Cardiac muscle cell (in vitro differentiated cells and primary cell): ENCODE measurements at regions not wholly inside any gene's neighbourhood (a gene's known extent, or its start where the extent isn't known, plus 50 kb on each side); places are given as distances from the start of the nearest gene placed in this dataset.
A peak's percentile ranks its signal among the peaks of the same experiment; 100 is the strongest.

Experiments used
- DNase-seq, 2 donors: peaks; one replicate each; pipeline versions ENCODE4 v3.0.0 to v3.0.0-alpha.2; 2010 to 2017; ENCODE audit warnings: low read depth in 1 of 2, low spot score in 1 of 2
- H3K27ac ChIP-seq: fragments of 200-600 bp; sonication (generic); 2 replicates; pipeline ENCODE4 v1.5.1; 2016
- H3K27me3 ChIP-seq: fragments of 200-600 bp; sonication (generic); 2 replicates; pipeline ENCODE4 v1.6.0; 2016; ENCODE audit warnings: control low read depth
- H3K36me3 ChIP-seq: fragments of 200-600 bp; sonication (generic); 2 replicates; pipeline ENCODE4 v1.5.1; 2016; ENCODE audit warnings: control low read depth
- H3K4me1 ChIP-seq: fragments of 200-600 bp; sonication (generic); 2 replicates; pipeline ENCODE4 v1.8.1; 2017; ENCODE audit warnings: low read depth, mild to moderate bottlenecking, mixed run types
- H3K4me3 ChIP-seq: fragments of 200-600 bp; sonication (generic); 2 replicates; pipeline ENCODE4 v1.5.1; 2016; ENCODE audit warnings: mild to moderate bottlenecking
- H3K9me3 ChIP-seq: fragments of 200-600 bp; sonication (generic); 2 replicates; pipeline ENCODE4 v1.5.1; 2017; ENCODE audit warnings: low read depth, mild to moderate bottlenecking, control low read depth
- TF ChIP-seq, protein P1 (sequence below): IDR thresholded peaks from 2 replicates; pipeline ENCODE4 v1.5.1; 2012; ENCODE audit warnings: low read depth, mild to moderate bottlenecking, low read length

DNA sequence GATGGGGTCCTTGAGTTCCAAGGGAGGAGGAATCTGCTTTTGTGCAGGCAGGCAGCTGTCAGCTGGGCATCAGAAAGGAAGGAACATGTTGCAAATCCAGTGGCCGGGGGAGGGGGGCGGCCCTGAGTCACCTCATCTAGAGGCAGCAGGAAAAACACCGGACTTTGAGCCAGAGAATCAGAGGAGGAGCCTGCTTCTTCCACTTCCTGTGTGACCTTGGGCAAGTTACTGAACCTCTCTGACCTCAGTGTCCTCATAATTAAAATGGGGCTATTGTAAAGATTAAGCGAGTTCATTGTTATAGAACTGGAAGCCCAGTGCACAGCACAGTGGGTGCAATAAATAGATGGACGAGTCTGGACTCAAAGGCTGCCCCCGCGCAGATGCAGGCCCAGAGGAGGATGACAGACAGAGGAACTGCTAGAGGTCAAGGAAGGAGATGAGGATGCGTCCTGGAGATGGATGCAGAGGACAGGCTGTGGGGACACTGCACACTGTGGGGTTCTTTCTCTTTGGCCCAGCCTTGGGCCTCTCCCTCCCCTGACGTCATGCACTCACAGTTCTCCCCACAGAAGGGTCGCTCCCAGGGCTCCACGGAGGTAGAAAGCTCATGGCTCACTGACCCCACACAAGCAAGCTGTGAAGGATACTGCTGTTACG lies 714.3 kb downstream of the MATN1 start:
- no peaks in the 10 kb centered on the region for H3K27me3 ChIP-seq
- H3K27ac ChIP-seq, result no peak overlapping the region
- H3K4me1 ChIP-seq, result peaks cover 6% of the 10 kb centered on the region
- no peaks in the 10 kb centered on the region for H3K9me3 ChIP-seq
- no peak overlapping the region for H3K4me3 ChIP-seq
- no peaks in the 10 kb centered on the region for H3K36me3 ChIP-seq
- TF ChIP-seq, protein P1, sequence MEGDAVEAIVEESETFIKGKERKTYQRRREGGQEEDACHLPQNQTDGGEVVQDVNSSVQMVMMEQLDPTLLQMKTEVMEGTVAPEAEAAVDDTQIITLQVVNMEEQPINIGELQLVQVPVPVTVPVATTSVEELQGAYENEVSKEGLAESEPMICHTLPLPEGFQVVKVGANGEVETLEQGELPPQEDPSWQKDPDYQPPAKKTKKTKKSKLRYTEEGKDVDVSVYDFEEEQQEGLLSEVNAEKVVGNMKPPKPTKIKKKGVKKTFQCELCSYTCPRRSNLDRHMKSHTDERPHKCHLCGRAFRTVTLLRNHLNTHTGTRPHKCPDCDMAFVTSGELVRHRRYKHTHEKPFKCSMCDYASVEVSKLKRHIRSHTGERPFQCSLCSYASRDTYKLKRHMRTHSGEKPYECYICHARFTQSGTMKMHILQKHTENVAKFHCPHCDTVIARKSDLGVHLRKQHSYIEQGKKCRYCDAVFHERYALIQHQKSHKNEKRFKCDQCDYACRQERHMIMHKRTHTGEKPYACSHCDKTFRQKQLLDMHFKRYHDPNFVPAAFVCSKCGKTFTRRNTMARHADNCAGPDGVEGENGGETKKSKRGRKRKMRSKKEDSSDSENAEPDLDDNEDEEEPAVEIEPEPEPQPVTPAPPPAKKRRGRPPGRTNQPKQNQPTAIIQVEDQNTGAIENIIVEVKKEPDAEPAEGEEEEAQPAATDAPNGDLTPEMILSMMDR, result no peak
- peak in 1 of 2 donors; percentile 11 for DNase-seq

DNA sequence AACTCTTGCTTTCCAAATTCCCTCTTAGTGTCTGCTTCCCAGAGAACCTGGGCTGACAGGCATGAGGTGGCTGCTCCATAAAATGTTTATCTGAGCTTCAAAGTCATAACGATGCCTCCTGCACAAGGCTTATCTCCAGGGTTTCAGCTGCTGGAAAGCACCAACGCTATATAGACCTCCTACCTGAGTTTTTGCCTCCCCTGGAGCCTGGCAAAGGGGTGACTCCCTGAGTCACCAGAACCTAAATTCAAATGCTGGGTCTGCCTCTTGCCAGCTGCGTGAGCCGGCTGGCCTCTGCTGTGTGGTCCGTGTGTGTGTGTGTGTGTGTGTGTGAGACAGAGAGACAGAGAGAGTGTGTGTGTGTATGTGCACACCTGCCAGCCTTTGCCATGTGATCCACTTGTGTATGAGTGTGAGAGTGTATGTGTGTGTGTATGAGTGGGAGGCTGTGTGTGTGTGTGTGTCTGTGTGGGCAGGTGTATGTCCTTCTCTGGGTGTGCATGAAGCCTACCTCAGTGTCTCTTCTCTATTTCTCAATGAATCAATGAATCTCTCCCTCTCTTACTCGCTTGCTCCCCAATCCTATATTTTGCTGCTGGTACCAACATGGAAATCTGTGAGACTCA lies 714.9 kb downstream of the MATN1 start:
- Histone ChIP-seq H3K4me1 (peaks cover 6% of the 10 kb centered on the region), H3K36me3 (no peaks in the 10 kb centered on the region), H3K9me3 (no peaks in the 10 kb centered on the region), H3K4me3 (no peak overlapping the region), H3K27me3 (no peaks in the 10 kb centered on the region), H3K27ac (no peak overlapping the region)
- no peak for DNase-seq
- TF ChIP-seq, protein P1, result no peak

DNA sequence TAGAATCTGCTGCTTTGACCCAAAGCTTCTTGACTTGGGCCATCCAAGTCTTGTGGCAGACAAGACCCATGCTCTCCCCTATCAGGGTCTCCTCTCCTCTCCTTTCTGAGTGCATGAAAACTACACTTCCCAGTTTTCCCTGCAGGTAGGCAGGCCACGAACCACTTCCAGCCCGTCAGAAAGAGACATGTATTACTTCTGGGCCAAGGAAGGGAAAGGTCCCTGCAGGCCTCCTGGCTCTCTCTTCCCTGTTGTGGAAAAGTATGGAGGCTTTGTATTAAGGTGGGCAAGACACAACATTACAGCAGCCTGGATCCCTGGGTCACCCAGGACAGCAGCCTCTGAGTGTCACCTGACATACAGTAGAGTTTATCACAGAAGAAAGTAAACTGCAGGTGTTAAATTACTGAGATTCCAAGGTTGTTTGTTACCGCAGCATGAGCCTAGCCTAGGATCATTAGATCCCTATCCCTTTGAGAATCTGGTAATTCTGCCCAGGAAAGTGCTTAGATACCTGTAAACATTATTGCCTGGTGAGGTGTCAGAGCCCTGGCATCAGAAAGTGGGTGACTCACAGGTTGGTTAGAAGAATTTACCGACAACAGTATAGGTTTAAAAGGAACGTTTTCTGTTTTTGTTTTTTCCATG lies 717.3 kb downstream of the MATN1 start:
- no peak overlapping the region for H3K27ac ChIP-seq
- H3K4me1 ChIP-seq, result peaks cover 6% of the 10 kb centered on the region
- H3K4me3 ChIP-seq, result no peak overlapping the region
- H3K36me3 ChIP-seq, result no peaks in the 10 kb centered on the region
- no peaks in the 10 kb centered on the region for H3K9me3 ChIP-seq
- TF ChIP-seq, protein P1, result no peak
- no peaks in the 10 kb centered on the region for H3K27me3 ChIP-seq
- DNase-seq, result no peak

DNA sequence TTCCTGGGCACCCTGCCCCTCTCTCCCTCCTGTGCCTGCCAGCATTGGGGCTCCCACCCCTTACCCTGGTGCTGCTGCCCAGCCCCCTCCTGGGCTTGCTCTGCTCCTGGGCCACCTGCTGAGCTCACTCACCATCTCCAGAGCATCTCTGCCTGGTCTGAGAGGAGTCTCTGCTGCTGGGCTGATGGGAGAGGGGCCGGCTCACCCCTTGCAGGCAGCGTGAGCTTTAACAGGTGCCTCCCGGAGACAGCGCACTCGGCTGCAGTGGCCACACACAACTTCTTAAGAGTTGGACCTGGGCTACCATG lies 721.7 kb downstream of the MATN1 start:
- H3K27me3 ChIP-seq, result no peaks in the 10 kb centered on the region
- H3K9me3 ChIP-seq, result no peaks in the 10 kb centered on the region
- TF ChIP-seq, protein P1, result no peak
- H3K36me3 ChIP-seq, result no peaks in the 10 kb centered on the region
- no peak overlapping the region for H3K27ac ChIP-seq
- H3K4me3 ChIP-seq, result no peak overlapping the region
- no peak for DNase-seq
- no peaks in the 10 kb centered on the region for H3K4me1 ChIP-seq

DNA sequence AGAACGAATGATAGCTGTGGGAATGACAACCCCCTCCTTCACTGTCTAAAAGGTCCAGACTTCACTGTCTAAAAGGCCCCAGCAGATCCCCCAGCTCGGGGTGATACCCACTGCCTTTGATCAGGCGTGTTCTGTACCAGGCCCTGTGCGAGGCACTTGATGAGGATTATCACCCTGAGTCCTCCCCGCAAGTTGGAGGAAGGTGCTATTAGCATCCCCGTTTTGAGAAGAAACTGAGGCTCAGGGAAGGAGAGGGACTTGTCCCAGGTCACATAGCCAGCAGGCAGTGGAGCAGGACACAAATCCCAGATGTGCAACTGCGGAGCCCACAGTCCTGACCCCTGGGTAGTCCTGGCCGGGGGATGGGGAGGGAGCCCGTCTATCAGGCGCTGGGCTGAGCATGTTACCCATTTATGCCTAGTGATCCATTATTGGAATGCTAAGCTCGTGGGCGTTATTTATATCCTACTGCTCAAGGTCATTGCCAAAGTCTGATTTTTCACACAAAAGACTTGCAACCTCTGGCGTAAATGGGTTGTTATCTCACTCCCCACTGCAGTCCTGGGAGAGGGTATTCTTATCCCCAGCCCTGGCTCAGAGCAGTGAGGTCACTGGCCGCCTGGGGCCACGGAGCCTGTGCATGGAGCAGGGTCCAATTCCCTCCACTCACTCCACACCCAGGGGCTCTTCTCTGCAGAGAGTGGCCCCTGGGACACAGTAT lies 722.2 kb downstream of the MATN1 start:
- no peak overlapping the region for H3K4me3 ChIP-seq
- no peak overlapping the region for H3K27ac ChIP-seq
- H3K36me3 ChIP-seq, result no peaks in the 10 kb centered on the region
- H3K4me1 ChIP-seq, result no peaks in the 10 kb centered on the region
- no peak for DNase-seq
- TF ChIP-seq, protein P1, result no peak
- H3K9me3 ChIP-seq, result no peaks in the 10 kb centered on the region
- no peaks in the 10 kb centered on the region for H3K27me3 ChIP-seq
